Osteocyte (in vitro differentiated cells): ENCODE measurements at regions not wholly inside any gene's neighbourhood (a gene's known extent, or its start where the extent isn't known, plus 50 kb on each side); places are given as distances from the start of the nearest gene placed in this dataset.

Experiments
- DNase-seq: peaks from one replicate; pipeline ENCODE4 v3.0.0; 2021; ENCODE audit warnings: mixed read lengths; ENCODE audit not compliant: unreplicated experiment; ENCODE audit errors: extremely low spot score
- H3K27ac Mint-ChIP-seq: one replicate; pipeline ENCODE4 v1.8.0; 2021; ENCODE audit warnings: mild to moderate bottlenecking, mixed read lengths; ENCODE audit not compliant: unreplicated experiment
- H3K27me3 Mint-ChIP-seq: one replicate; pipeline ENCODE4 v1.8.0; 2021; ENCODE audit warnings: mixed read lengths; ENCODE audit not compliant: unreplicated experiment
- H3K36me3 Mint-ChIP-seq: one replicate; pipeline ENCODE4 v1.8.0; 2021; ENCODE audit warnings: mixed read lengths; ENCODE audit not compliant: unreplicated experiment
- H3K4me1 Mint-ChIP-seq: one replicate; pipeline ENCODE4 v1.8.0; 2021; ENCODE audit warnings: mixed read lengths; ENCODE audit not compliant: unreplicated experiment
- H3K4me3 Mint-ChIP-seq: one replicate; pipeline ENCODE4 v1.8.0; 2021; ENCODE audit warnings: mild to moderate bottlenecking, moderate library complexity, mixed read lengths; ENCODE audit not compliant: unreplicated experiment
- H3K9me3 Mint-ChIP-seq: one replicate; pipeline ENCODE4 v1.8.0; 2021; ENCODE audit warnings: mixed read lengths; ENCODE audit not compliant: unreplicated experiment
- TF ChIP-seq, protein P1 (sequence below): fragments of 200-600 bp; sonication (generic); IDR thresholded peaks from 2 replicates; pipeline ENCODE4 v1.5.0; 2021; ENCODE audit warnings: antibody characterized with exemption, mild to moderate bottlenecking, moderate library complexity

- no peaks in the 10 kb centered on the region for H3K4me1 Mint-ChIP-seq
- TF ChIP-seq, protein P1, sequence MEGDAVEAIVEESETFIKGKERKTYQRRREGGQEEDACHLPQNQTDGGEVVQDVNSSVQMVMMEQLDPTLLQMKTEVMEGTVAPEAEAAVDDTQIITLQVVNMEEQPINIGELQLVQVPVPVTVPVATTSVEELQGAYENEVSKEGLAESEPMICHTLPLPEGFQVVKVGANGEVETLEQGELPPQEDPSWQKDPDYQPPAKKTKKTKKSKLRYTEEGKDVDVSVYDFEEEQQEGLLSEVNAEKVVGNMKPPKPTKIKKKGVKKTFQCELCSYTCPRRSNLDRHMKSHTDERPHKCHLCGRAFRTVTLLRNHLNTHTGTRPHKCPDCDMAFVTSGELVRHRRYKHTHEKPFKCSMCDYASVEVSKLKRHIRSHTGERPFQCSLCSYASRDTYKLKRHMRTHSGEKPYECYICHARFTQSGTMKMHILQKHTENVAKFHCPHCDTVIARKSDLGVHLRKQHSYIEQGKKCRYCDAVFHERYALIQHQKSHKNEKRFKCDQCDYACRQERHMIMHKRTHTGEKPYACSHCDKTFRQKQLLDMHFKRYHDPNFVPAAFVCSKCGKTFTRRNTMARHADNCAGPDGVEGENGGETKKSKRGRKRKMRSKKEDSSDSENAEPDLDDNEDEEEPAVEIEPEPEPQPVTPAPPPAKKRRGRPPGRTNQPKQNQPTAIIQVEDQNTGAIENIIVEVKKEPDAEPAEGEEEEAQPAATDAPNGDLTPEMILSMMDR, result no peak
Observed at GRCh38 chr18:30652387-30652786, 390.2 kb downstream of the DSC3 start.

DNA sequence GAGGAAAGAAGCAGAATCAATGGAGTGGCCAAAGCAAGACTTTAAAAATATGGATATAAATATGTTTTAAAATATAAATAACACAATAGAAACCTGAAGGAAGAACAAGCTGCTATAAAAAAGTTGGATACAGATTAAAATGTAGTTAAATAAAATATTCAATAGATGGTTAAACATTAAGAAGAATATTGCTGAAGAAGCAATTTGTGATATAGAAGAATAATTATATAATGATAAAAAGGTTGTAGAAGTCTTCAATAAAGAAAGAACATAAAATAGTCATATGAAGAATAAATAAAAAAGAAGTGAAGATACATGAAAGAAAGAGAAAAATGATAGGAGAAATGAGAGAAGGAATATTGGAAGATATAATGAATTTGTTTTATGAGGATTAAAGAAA, 392.0 kb downstream of the DSC3 start:
- Mint-ChIP-seq H3K27me3 (peaks cover 8% of the 10 kb centered on the region), H3K36me3 (no peaks in the 10 kb centered on the region), H3K9me3 (no peaks in the 10 kb centered on the region), H3K27ac (no peak overlapping the region), H3K4me1 (no peaks in the 10 kb centered on the region), H3K4me3 (no peak overlapping the region)
- DNase-seq, result no peak
- TF ChIP-seq, protein P1, result no peak

More at GRCh38 chr18:30652387-30652786, 390.2 kb downstream of the DSC3 start:
- Mint-ChIP-seq H3K27me3 (peaks cover 5% of the 10 kb centered on the region), H3K27ac (no peak overlapping the region), H3K36me3 (no peaks in the 10 kb centered on the region), H3K9me3 (peaks cover 9% of the 10 kb centered on the region), H3K4me3 (no peak overlapping the region)
- no peak for DNase-seq

- TF ChIP-seq, protein P1, result no peak
- H3K27me3 Mint-ChIP-seq, result peaks cover 2% of the 10 kb centered on the region
- H3K36me3 Mint-ChIP-seq, result no peaks in the 10 kb centered on the region
- no peak overlapping the region for H3K27ac Mint-ChIP-seq
- H3K4me3 Mint-ChIP-seq, result no peak overlapping the region
- no peaks in the 10 kb centered on the region for H3K9me3 Mint-ChIP-seq
- DNase-seq, result no peak
- no peaks in the 10 kb centered on the region for H3K4me1 Mint-ChIP-seq
Observed at GRCh38 chr18:30644158-30644557, 398.4 kb downstream of the DSC3 start.

GRCh38 chr18:30639361-30639760, 403.2 kb downstream of the DSC3 start:
- Mint-ChIP-seq H3K27ac (no peak overlapping the region), H3K36me3 (no peaks in the 10 kb centered on the region), H3K9me3 (no peaks in the 10 kb centered on the region), H3K4me1 (no peaks in the 10 kb centered on the region), H3K27me3 (peaks cover 5% of the 10 kb centered on the region), H3K4me3 (no peak overlapping the region)
- no peak for DNase-seq
- TF ChIP-seq, protein P1, result no peak

DNA sequence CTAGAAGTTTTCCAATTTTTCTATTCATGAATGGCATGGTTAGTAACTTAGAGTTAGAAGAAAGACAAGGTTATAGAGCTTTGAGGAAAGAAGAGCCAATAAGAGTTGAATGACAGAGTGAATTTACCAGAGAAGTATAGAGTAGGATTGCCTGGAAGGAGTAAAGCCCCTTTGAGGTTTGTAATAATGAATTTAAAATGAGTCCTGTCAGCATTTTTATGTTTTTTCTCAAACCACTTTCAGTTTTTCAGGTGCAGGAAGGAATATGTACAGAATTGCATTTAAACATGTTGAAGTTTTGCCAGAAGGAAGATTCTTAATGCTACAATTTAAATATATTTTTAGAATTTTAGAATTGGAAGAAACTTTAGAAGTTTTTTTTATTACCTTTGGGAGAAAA, 408.3 kb downstream of the DSC3 start:
- no peaks in the 10 kb centered on the region for H3K36me3 Mint-ChIP-seq
- H3K27me3 Mint-ChIP-seq, result peaks cover 5% of the 10 kb centered on the region
- no peak overlapping the region for H3K4me3 Mint-ChIP-seq
- no peaks in the 10 kb centered on the region for H3K4me1 Mint-ChIP-seq
- no peak overlapping the region for H3K27ac Mint-ChIP-seq
- TF ChIP-seq, protein P1, result no peak
- H3K9me3 Mint-ChIP-seq, result peaks cover 6% of the 10 kb centered on the region
- DNase-seq, result no peak
